ENCODE measurements at regions not wholly inside any gene's neighbourhood (a gene's known extent, or its start where the extent isn't known, plus 50 kb on each side); places are given as distances from the start of the nearest gene placed in this dataset.

GRCh38 chr13:109976206-109976997 lies 190.0 kb upstream of the IRS2 start:
- H3K4me1 ChIP-seq (ENCODE audit: control insufficient read depth in 4 of 4, insufficient read depth in 4 of 4, low read length in 3 of 4), result no peaks in the 10 kb centered on the region
- no peak for DNase-seq (ENCODE audit: low spot score)
- no peaks in the 10 kb centered on the region for H3K9me3 ChIP-seq (ENCODE audit: control insufficient read depth in 4 of 4, low read length in 3 of 4)
- no peaks in the 10 kb centered on the region for H3K27me3 ChIP-seq (ENCODE audit: control insufficient read depth in 4 of 4, insufficient read depth in 4 of 4, low read length in 3 of 4)
- no peak overlapping the region for H3K9ac ChIP-seq (ENCODE audit: low read depth in 1 of 2, low read length in 2 of 2)
- WGBS, result 83% methylated on average over 9 of the region's 9 CpGs
- no peak overlapping the region for H3K4me3 ChIP-seq (ENCODE audit: low read depth in 1 of 3, low read length in 3 of 3)
- H3K36me3 ChIP-seq (ENCODE audit: control insufficient read depth in 4 of 4, insufficient read depth in 3 of 4, low read depth in 1 of 4, low read length in 3 of 4), result no peaks in the 10 kb centered on the region
- TF ChIP-seq ZBTB33 (IDR thresholded peaks at IDR 0.05) (no peak), RXRA (IDR thresholded peaks at IDR 0.05) (no peak), CTCF (IDR thresholded peaks at IDR 0.05; ENCODE audit: low read depth, low read length, missing input control) (no peak)
- no peak overlapping the region for H3K27ac ChIP-seq (ENCODE audit: low read depth in 1 of 2, low read length in 2 of 2)

GRCh38 chr13:109974354-109974753 lies 188.0 kb upstream of the IRS2 start:
- TF ChIP-seq SP1 (IDR thresholded peaks at IDR 0.05) (no peak), TAF1 (conservative IDR thresholded peaks at IDR 0.05) (no peak), REST (IDR thresholded peaks at IDR 0.05) (no peak), HNF4A (conservative IDR thresholded peaks at IDR 0.05) (no peak), ZBTB33 (IDR thresholded peaks at IDR 0.05) (no peak), FOXA1 (IDR thresholded peaks at IDR 0.05) (no peak), RXRA (IDR thresholded peaks at IDR 0.05) (no peak), MAX (IDR thresholded peaks at IDR 0.05) (no peak)
- Histone ChIP-seq H3K27me3 (ENCODE audit: control insufficient read depth in 4 of 4, insufficient read depth in 4 of 4, low read length in 3 of 4) (no peaks in the 10 kb centered on the region), H3K4me3 (ENCODE audit: low read depth in 1 of 3, low read length in 3 of 3) (no peak overlapping the region), H3K4me1 (ENCODE audit: control insufficient read depth in 4 of 4, insufficient read depth in 4 of 4, low read length in 3 of 4) (no peaks in the 10 kb centered on the region), H3K27ac (ENCODE audit: low read depth in 1 of 2, low read length in 2 of 2) (no peak overlapping the region), H3K9ac (ENCODE audit: low read depth in 1 of 2, low read length in 2 of 2) (no peak overlapping the region), H3K36me3 (ENCODE audit: control insufficient read depth in 4 of 4, insufficient read depth in 3 of 4, low read depth in 1 of 4, low read length in 3 of 4) (no peaks in the 10 kb centered on the region), H3K9me3 (ENCODE audit: control insufficient read depth in 4 of 4, low read length in 3 of 4) (no peaks in the 10 kb centered on the region)
- no peak for DNase-seq (ENCODE audit: low spot score)
- 93% methylated on average over 7 of the region's 7 CpGs for WGBS
